ENCODE measurements at regions not wholly inside any gene's neighbourhood (a gene's known extent, or its start where the extent isn't known, plus 50 kb on each side); places are given as distances from the start of the nearest gene placed in this dataset.
"Not testable (repeated sequence)": the region's sequence is repeated elsewhere in the genome, so short reads cannot be mapped to it uniquely, and the experiment has no call there.

- no peak for DNase-seq
Measured at GRCh38 chr10:23779301-23779700, 340.4 kb downstream of the OTUD1 start.

GRCh38 chr10:23780331-23780730, 341.5 kb downstream of the OTUD1 start:
- no peak for DNase-seq

GRCh38 chr10:23786594-23786993, 347.7 kb downstream of the OTUD1 start:
- no peak for DNase-seq

GRCh38 chr10:23793577-23793976, 354.7 kb downstream of the OTUD1 start:
- no peak for DNase-seq

GRCh38 chr10:23797452-23797851, 358.6 kb downstream of the OTUD1 start:
- not testable (repeated sequence) for DNase-seq

DNA sequence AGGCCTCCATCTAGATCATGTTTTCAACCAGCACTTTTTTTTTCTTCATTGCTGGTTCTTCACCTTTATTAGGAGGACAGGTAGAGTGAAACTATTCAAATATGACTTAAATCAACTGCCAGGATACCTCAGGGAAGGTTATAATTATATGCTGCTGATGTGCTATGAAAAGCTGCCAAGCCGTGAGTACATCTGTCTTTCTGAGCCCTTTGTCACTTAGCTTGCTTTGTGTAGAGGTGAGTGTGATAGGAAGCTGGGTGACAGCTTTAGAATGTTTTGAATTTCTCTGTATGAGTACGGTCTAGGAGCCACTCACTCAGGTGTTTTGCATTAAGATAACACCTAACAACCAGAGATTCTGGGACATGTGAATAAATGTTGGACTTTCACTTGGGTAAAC, 365.2 kb downstream of the OTUD1 start:
- DNase-seq, result no peak

- no peak for DNase-seq
Measured at GRCh38 chr10:23813687-23814086, 374.8 kb downstream of the OTUD1 start.

DNA sequence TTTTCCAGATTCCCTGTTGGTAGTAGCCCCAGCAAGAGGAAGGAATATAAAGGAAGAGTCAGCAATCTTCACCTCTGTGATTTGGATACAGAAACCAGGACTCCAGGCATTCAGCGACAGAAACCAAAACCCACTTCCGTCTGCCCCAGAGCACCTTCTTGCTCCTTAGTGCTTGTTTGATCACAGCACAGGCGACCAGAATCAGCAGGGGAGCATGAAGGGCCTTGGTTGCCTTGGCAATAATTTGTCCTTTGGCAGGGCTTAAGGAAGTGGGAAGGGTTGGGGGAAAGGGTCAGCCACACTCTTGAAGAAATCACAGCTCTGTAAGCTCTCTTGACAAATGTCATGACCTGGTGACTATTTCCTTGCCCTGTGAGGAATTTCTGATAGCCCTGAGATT, 379.6 kb downstream of the OTUD1 start:
- DNase-seq, result no peak

DNA sequence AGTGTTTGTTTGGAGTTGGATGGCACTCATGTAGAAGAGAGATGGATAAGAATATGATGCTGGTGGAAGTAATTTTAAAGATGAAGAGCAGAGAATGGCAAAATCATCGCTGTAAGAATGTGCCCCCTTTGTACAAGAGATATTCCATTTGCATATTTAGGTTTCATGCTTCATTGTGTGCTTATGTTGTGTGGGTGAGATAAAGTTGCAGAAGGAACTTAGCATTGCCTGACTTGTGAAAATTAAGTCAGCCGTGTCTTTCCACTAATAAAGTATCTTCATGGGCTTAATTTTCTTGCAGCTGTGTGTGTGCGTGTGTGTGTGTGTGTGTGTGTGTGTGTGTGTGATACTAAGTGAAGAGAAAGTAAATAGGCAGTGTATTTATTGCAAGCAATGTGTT, 381.9 kb downstream of the OTUD1 start:
- no peak for DNase-seq

- no peak for DNase-seq
Measured at GRCh38 chr10:23824822-23825221, 384.1 kb upstream of the KIAA1217 start.

GRCh38 chr10:23826421-23826820, 382.5 kb upstream of the KIAA1217 start:
- DNase-seq, result no peak

- no peak for DNase-seq
Measured at GRCh38 chr10:23829556-23829955, 379.4 kb upstream of the KIAA1217 start.

DNA sequence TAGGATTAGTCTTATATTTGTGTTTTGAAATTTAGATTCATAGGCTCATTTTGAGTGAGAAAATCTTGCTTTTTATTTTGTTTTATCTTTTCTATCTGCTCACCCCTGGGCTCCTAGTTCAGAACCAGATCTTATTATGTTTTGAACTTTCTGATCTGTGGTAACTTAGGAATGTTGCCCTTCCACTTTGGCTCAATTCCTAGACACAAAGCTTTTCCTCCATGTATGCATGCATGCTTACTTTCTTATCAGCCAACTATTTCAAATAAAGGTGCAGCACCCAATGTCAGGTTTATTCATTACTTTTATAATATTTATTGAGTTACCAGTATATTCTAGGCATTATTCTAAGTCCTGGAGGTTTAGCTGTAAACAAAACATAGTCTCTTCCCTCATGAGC, 374.8 kb upstream of the KIAA1217 start:
- DNase-seq, result no peak

DNA sequence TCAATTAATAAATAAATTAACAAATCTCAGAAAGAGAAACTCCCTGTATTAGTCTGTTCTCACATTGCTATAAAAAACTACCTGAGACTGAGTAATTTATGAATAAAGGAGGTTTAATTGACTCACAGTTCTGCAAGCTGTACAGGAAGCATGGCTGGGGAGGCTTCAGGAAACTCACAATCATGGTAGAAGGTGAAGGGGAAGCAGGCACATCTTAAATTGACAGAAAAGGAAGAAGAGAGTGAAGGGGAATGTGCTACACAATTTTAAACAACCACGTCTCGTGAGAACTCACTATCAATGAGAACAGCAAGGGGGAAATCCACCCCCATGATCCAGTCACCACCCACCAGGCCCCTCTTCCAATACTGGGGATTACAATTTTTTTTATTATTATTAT, 358.3 kb upstream of the KIAA1217 start:
- DNase-seq, result no peak

DNA sequence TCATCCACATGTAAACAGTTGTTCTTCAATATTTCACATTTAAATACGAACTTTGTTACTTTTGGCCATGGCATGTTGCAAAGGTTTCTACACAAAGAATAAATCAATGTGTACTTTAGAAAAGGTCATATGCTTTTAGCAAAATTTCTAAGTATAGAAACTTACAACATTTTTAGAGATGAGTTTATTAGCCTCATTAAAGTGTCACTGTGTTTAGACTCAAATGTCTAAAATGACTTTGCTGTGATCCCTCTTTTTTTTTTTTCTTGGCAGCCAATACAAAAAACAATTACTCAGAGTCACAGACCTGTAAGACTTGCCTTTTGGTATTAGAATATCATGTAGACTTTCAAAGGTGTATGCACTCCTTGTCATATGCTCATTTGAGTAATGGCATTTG, 349.3 kb upstream of the KIAA1217 start:
- no peak for DNase-seq

DNA sequence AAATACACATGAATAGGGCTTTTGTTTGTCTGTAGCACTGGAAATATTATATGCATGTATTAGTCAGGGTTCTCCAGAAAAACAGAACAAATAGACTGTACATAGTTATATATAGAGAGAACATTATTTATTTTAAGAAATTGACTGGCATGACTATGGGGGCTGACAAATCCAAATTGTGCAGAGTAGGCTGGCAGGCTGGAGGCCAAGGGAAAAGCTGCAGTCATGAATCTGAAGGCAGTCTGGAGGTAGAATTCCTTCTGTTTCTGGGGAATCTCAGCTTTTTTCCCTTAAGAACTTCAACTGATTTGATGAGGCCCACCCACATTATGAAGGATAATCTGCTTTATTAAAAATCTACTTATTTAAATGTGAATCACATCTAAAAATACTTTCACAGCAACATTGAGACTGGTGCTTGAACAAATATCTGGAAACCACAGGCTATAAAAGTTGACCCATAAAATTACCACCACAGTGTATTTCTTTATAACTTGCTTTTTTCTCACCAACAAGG, 344.2 kb upstream of the KIAA1217 start:
- DNase-seq, result no peak

DNA sequence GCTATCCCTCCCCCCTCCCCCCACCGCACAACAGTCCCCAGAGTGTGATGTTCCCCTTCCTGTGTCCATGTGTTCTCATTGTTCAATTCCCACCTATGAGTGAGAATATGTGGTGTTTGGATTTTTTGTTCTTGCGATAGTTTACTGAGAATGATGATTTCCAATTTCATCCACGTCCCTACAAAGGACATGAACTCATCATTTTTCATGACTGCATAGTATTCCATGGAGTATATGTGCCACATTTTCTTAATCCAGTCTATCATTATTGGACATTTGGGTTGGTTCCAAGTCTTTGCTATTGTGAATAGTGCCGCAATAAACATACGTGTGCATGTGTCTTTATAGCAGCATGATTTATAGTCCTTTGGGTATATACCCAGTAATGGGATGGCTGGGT, 342.0 kb upstream of the KIAA1217 start:
- not testable (repeated sequence) for DNase-seq

GRCh38 chr10:23868121-23868520, 340.8 kb upstream of the KIAA1217 start:
- DNase-seq, result no peak

DNA sequence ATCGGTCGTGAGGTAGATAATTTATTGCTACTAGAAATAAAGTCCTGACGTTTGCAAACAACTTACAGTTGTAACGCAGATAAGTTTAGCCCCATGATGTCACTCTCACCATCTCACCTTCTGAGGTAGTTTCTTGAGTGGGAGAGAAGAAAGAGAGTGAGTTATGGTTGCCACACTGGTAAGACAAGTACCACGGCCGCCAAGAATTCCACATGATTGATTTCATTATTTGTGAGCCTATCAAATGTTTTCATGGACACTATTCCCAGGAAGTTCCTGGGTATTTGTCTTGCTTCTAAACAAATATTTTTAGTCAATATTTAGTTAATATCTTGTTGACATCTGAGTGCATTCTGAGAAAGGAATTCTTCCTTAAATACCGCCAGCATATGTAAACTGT, 339.4 kb upstream of the KIAA1217 start:
- no peak for DNase-seq

- DNase-seq, result no peak
Measured at GRCh38 chr10:23869996-23870395, 338.9 kb upstream of the KIAA1217 start.

DNA sequence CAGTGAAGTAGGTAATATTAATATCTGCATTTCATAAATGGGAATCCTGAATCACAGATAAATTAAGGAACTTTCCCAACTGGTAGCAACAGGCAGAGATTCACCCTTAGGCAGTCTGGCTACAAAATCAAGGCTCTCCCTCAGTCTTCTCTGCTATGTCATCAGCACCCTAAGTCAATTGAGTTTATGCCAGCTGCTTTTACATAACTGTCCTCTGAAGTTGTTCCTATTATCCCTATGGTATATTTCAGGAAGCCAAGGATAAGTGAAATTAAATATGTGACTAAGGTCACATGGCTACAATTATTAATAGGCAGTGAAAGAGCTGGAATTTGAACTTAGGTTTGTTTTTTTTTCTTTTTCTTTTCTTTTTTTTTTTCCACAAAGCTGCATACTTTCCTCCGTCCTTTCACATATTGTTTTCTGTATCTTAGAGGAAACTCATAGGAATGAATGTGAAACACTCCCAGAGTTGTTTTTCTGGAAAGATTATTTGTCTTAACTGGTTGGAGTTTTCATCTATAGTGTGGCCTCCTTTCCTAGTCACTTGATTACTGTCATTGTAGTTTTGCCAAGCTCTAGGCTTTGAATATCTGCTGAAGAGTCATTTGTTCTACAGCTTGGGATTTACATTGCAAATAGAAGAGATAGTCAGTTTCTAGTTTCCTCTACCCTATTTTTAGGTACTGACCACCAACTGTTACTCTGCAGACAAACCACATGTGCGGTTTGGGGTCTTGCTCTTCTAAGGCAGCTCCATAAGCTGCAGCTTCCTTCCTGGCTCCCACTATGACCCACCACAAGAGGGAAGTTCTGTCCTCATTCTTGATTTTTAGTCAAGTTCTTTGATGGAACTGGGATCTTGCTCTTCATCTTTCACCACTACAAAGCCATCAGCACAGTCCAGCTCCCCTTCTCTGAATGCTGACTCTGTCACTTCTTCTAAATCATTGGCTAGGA, 338.0 kb upstream of the KIAA1217 start:
- no peak for DNase-seq

DNA sequence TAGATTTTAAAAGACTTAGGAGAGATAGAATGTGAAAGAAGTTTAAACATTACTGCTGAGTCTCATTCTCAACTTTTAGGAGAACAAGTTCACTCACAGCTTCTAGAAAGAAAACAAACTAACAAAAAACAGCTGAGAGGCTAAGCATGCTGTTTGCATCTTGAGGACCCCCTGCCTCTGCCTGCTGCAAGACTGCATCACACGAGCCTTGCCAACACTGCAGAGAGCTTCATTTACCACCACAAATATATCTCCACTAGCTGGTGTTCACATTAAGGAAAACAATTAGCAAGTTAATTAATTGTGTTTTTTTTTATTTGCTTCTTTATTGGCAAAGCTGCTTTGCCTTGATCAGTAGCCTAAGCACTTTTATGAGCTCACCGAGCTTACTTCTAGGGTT, 336.6 kb upstream of the KIAA1217 start:
- DNase-seq, result no peak

GRCh38 chr10:23877791-23878320, 331.1 kb upstream of the KIAA1217 start:
- no peak for DNase-seq

GRCh38 chr10:23884670-23885069, 324.3 kb upstream of the KIAA1217 start:
- DNase-seq, result no peak
